CD4-positive, alpha-beta T cell treated with Interleukin-15 for 4 hours (primary cell): ENCODE measurements at regions not wholly inside any gene's neighbourhood (a gene's known extent, or its start where the extent isn't known, plus 50 kb on each side); places are given as distances from the start of the nearest gene placed in this dataset.
"Not testable (repeated sequence)": the region's sequence is repeated elsewhere in the genome, so short reads cannot be mapped to it uniquely, and the experiment has no call there.

ENCODE experiments used
- DNase-seq: peaks from one replicate; pipeline ENCODE4 v3.0.0-alpha.2; 2020; ENCODE audit warnings: low spot score

DNA sequence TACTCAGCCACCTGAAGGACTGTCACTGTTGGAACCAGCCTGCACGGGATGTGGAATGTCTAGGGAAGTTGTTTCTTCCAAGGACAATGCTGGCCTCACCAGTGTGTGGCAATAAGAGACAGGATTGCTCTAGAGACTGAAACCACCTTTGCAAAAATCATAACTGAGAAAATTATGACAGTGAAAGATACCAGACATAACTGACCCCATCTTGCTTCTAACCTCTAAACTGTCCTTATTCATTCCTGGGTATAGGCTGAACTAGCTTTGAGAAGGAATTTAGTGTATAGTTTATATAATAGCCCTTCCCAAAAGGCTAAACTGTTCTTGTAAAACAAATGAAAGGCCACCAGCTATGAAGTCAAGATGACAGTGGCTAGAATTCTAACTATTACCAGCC, 83.6 kb downstream of the IER5 start:
- DNase-seq, result no peak

DNA sequence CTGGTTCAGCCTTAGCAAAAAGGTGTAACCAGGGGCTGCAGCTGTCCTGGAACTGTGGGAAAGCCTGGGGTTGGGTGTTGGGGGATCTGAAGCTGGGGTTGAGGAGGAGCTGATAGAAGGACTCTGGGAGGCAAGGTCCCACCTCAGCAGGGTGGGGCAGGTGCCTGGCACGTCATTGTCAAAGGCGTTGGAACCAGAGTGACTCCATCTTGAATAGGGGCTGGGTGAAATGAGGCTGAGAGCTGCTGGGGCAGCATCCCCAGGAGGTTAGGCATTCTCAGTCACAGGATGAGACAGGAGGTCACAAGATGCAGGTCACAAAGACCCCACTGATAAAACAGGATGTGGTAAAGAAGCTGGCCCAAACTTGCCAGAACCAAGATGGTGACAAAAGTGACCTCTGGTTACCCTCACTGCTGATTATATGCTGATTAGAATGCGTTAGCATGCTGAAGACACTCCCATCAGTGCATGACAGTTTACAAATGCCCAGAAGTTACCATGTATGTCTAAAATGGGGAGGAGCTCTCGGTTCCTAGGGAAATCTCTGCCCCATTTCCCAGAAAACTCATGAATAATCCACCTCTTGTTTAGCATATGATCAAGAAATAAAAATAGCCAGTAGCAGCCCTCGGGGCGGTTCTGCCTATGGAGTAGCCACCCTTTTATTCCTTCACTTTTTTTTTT, 85.4 kb downstream of the IER5 start:
- DNase-seq, result no peak

- DNase-seq, result no peak
Measured at GRCh38 chr1:181174861-181175260, 86.4 kb downstream of the IER5 start.

DNA sequence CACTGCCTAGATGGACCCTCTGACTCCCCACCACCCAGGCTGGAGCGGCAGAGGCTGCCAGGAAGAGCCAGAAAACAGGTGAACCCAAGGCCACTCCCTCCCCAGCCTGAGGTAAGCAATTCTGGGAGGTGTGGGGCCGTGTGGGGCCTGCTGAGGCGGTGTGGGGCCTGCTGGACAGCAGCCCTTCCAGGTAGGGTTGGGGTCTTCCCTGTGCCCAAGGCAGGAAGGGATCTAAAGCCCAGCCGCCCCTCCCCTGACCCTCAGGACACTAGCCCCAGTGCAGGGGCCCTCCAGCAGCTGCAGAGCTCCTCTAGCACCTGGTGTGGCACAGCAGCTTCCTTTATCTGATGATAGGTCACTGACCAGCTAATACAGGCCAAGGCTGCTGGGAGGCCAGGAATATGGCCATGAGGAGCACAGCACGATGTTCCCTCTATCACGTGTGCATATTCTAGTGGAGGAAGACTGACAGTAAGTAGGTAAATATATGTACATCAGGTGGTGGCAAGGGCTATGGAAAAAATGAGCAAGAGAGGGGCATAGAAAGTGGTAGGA, 86.9 kb downstream of the IER5 start:
- no peak for DNase-seq

DNA sequence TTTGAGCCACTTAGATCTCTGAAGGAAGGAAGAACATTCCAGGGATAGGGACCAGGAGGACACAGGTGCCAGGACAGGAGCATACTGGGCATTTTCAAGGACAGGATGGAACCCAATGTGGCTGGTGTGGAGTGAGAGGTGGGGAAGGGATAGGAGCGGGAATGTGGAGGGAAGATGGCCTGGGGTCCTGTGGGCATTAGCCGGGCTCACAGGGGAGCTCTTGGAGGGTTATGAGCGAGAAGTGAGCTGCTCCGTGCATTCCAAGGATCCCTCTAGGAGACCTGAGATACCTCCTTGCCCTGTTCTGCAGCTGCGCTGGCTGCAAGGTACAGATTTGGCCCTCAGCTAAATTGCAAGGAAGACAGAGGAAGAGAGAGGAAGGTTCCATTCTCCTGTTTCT, 87.5 kb downstream of the IER5 start:
- DNase-seq, result no peak

- DNase-seq, result no peak
Measured at GRCh38 chr1:181178241-181178879, 89.9 kb downstream of the IER5 start.

GRCh38 chr1:181179279-181179986, 90.9 kb downstream of the IER5 start:
- no peak for DNase-seq

DNA sequence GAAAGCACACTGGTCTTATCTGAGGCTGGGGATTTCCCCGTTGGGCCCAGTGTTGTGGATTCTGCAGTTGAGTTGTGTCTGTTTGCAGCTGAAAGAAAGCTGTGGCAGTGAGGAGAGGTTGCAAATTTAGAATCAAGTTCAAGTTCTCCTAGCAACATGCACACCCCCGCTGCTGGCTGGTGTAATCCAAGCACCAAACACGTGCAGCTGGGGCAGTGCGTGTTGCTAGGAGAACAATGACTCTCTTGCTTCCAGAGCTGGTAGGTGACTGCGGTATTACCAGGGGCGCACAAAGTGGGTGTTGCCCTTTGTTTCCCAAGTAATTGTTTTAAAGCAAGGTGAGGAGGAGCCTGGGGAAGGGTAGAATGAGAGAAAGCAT, 91.5 kb downstream of the IER5 start:
- DNase-seq, result peak; percentile 41

- no peak for DNase-seq
Measured at GRCh38 chr1:181180407-181181031, 92.0 kb downstream of the IER5 start.

GRCh38 chr1:181181792-181182585, 93.5 kb downstream of the IER5 start:
- DNase-seq, result no peak

- DNase-seq, result no peak
Measured at GRCh38 chr1:181184621-181185020, 96.1 kb downstream of the IER5 start.

GRCh38 chr1:181185461-181185860, 97.0 kb downstream of the IER5 start:
- no peak for DNase-seq

- DNase-seq, result not testable (repeated sequence)
Measured at GRCh38 chr1:181186133-181186532, 97.6 kb downstream of the IER5 start.

DNA sequence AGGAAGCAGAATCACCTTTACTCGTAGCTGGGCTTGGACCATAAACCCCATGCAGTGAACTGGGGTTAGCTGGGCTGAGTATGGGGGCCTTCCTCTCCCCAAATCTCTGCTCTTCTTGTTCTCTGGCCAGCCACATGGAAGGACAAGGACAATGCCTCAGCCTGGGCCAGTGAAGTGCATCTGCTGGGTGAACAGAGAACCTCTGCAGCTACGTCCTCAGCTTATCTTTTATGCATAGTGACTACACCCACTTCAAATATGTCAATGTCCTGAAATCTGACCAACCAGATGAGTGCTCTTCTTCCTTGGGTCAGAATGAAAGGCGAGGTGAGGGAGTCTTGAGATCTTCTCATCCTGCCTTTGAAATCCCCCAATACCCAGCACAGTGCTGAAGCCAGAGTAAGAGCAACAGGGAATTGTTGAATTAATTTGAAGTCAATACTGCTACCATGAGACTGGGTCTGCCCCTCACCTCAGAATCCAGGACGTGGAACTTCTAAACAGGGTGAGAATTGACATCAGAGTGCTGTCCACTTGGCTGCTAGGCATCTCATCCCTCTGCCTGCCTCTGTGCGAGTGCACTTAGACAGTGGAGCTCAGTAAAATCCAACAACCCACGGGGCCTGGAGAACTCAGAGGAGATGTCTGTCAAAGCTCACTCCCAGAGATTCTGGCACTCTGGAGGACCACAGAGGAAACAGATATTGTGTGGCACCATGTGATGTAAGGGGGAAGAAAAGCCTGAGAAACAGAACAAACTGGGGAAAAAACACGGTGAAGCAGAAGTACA, 99.0 kb downstream of the IER5 start:
- no peak for DNase-seq

DNA sequence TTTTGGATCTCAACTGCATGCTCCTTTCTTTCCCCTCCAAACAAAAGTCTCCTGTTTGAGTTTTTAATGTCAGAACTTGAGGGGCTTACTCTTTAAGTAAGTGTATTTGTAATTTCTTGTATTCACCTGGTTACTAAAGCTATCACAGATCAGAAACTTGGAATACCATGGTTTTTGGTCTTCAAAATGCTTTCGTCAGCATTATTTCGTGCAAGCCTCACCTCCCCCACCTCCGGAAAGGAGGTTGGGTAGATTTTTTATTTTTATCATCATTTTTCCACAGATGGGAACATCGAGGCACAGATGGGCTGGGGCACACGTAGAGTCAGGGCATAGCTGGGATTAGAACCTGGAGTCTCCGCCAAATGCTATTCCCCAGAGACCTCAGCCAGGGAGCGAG, 100.7 kb downstream of the IER5 start:
- DNase-seq, result no peak

GRCh38 chr1:181189691-181190363, 101.3 kb downstream of the IER5 start:
- peak; percentile 74 for DNase-seq

DNA sequence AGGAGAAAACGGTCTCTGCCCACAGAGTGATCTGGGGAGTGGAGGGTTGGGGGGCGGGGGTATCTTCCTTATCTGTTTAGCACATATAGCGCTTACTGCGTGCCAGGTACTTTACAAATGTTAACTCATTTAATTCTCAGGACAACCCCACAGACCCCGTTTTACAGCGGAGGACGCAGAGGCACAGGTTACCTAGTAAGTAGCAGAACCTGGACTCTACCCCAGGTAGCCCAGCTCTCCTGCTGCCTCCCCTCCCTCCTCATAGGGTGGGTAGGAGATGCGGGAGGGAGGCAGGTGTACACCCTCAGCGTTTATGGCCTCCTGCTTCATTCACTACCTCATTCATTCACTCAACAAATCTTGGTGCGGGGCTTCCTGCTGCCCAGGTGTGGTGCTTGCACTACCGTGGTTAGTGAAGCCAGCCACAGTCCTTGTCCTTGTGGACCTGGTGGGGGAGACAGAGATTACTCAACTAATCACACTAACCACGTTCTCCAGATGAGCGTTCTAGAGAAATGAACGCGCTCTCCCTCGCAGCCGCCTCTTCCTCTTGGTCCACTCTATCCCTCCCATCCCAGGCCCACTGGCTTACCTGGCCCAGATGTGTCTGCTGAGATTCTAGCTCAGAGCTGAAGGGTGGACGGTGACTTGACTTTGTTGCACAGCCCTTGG, 102.0 kb downstream of the IER5 start:
- no peak for DNase-seq

DNA sequence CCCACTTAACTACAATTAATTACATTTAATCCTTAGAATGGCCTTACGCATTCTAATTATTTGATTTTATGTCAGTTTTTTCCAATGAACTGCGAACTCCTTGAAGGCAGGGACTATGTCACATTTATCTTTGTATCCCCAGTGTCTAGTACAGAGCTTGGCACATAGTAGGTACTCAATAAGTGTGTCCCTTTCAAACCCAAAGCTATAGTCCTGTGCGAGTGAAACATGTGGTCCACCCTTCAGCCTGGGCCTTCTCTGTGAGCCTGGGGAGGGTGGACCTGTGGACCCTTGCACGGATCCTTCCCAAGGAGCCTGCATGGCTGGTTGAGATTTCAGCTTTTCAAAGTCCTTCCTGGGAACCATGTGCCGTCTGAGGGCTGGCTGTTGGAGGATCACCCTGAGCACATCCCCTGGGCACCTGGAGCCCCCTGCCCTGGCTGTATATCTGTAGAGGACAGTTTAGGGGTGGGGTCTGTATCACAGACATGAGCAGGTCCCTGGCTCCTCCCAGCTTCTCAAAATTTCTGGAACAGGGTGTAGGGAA, 103.1 kb downstream of the IER5 start:
- DNase-seq, result no peak

DNA sequence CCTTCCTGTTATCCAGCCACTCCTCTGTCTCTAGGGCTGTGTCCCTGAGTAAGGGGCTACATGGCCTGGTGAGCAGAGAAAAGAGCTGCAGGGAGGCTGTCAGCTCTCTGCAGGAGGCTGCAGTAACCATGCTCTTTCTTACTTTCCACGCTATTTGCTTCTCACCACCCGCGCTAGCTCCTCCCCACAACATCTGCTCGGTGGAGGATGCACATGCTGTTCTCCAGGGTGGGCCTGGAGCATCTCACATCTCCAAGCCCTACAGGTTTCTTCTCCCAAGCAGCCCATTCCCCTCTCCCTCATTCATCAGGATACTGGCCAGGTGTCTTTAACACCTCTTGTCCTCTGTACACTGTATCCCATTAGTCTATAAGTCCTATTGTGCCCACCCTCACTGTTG, 103.8 kb downstream of the IER5 start:
- DNase-seq, result no peak
